22Rv1 (cell line): ENCODE measurements at regions not wholly inside any gene's neighbourhood (a gene's known extent, or its start where the extent isn't known, plus 50 kb on each side); places are given as distances from the start of the nearest gene placed in this dataset.

ENCODE experiments used
- H3K27ac ChIP-seq: fragments of 450-650 bp; 2 replicates; pipeline ENCODE4 v1.5.1; 2017
- CTCF ChIP-seq: fragments of 450-650 bp; IDR thresholded peaks from 2 replicates; pipeline ENCODE4 v1.5.1; 2017; ENCODE audit warnings: mild to moderate bottlenecking
- ZFX ChIP-seq: fragments of 450-650 bp; IDR thresholded peaks from 2 replicates; pipeline ENCODE4 v1.6.1; 2017; ENCODE audit warnings: antibody characterized with exemption, borderline replicate concordance

- TF ChIP-seq ZFX (no peak), CTCF (no peak)
- H3K27ac ChIP-seq, result no peak overlapping the region
Observed at GRCh38 chr16:73732143-73732542, 564.5 kb upstream of the PSMD7 start.

GRCh38 chr16:73730481-73731090 lies 566.0 kb upstream of the PSMD7 start:
- no peak overlapping the region for H3K27ac ChIP-seq
- TF ChIP-seq ZFX (no peak), CTCF (peak; percentile 74)

- no peak overlapping the region for H3K27ac ChIP-seq
- no peak for TF ChIP-seq CTCF
- TF ChIP-seq ZFX, result no peak
Observed at GRCh38 chr16:73725156-73725555, 571.5 kb upstream of the PSMD7 start.

- no peak for TF ChIP-seq CTCF
- TF ChIP-seq ZFX, result no peak
- H3K27ac ChIP-seq, result no peak overlapping the region
Observed at GRCh38 chr16:73724503-73724902, 572.1 kb upstream of the PSMD7 start.

GRCh38 chr16:73717266-73717974 lies 579.2 kb upstream of the PSMD7 start:
- TF ChIP-seq CTCF (no peak), ZFX (no peak)
- no peak overlapping the region for H3K27ac ChIP-seq

GRCh38 chr16:73714976-73715375 lies 581.6 kb upstream of the PSMD7 start:
- TF ChIP-seq ZFX, result no peak
- no peak for TF ChIP-seq CTCF
- H3K27ac ChIP-seq, result no peak overlapping the region

GRCh38 chr16:73713778-73714495 lies 582.7 kb upstream of the PSMD7 start:
- TF ChIP-seq CTCF (peak; percentile 70), ZFX (no peak)
- H3K27ac ChIP-seq, result no peak overlapping the region
